ENCODE measurements at regions not wholly inside any gene's neighbourhood (a gene's known extent, or its start where the extent isn't known, plus 50 kb on each side); places are given as distances from the start of the nearest gene placed in this dataset.

GRCh38 chr1:36641776-36642175 is 159.1 kb upstream of the CSF3R start:
- no peak for DNase-seq

GRCh38 chr1:36639461-36639860 is 156.7 kb upstream of the CSF3R start:
- no peak for DNase-seq

- DNase-seq: peak; percentile 31
Observed at GRCh38 chr1:36638268-36638667, 155.6 kb upstream of the CSF3R start.

- no peak for DNase-seq
Observed at GRCh38 chr1:36636206-36636605, 153.5 kb upstream of the CSF3R start.

GRCh38 chr1:36635284-36635683 is 152.6 kb upstream of the CSF3R start:
- no peak for DNase-seq

DNA sequence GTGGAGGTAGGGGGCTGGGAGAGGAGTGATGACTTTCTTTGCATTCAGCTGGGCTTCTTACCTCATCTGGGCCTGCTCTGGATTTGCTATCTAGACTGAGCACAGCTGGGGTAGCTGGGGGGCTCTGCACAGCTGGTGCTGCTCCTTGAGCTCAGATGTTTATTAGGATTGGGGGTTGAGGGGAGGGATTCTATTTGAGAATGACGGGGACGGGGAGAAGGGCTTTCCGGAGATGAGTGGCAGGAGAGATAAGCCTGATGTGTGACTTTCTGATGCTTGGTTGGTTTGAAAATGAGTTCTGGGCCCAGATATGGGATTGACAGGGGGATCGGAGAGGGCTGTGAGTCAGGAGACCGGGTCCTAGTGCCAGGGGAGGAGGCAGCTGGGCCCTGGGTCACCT is 146.1 kb upstream of the CSF3R start:
- DNase-seq: no peak

DNA sequence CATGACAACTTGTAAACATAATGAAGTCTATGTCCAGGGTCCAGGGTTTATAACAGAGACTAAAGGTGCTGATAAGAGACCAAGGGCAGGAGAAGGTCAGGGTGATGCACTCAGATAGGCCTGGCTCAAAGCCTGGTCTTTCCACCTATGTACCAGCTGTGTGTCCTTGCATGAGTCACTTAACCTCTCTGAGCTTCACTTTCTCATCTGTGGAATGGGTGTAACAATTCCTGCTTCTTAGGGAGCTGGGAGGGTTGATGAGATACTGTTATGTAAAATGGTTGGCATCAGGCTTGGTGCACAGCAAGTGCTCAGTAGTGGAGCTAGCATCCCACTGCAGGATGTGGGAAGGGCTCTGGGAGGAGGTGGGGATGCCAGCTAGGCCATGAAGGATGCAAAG is 143.7 kb upstream of the CSF3R start:
- no peak for DNase-seq

GRCh38 chr1:36625935-36626310 is 143.2 kb upstream of the CSF3R start:
- DNase-seq: no peak

GRCh38 chr1:36625253-36625934 is 142.7 kb upstream of the CSF3R start:
- DNase-seq: no peak

DNA sequence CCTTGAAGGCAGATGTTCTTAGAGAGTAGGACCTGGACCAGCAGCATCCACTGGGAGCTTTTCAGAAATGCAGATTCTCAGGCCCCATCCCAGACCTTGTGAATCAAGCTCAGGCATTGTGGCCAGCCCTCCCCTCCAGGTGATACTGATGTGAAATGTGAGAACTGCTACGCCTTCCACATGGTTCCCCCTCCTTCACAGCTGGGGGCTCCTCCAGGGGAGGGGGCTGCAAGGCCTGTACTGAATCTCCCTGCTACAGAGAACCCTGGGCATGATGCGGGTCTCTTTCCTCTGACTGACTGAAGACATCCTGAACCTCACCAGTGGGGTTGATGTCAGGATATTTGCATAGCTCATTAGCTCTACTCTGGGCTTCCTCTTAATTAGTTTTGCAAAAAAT is 141.8 kb upstream of the CSF3R start:
- DNase-seq: no peak

DNA sequence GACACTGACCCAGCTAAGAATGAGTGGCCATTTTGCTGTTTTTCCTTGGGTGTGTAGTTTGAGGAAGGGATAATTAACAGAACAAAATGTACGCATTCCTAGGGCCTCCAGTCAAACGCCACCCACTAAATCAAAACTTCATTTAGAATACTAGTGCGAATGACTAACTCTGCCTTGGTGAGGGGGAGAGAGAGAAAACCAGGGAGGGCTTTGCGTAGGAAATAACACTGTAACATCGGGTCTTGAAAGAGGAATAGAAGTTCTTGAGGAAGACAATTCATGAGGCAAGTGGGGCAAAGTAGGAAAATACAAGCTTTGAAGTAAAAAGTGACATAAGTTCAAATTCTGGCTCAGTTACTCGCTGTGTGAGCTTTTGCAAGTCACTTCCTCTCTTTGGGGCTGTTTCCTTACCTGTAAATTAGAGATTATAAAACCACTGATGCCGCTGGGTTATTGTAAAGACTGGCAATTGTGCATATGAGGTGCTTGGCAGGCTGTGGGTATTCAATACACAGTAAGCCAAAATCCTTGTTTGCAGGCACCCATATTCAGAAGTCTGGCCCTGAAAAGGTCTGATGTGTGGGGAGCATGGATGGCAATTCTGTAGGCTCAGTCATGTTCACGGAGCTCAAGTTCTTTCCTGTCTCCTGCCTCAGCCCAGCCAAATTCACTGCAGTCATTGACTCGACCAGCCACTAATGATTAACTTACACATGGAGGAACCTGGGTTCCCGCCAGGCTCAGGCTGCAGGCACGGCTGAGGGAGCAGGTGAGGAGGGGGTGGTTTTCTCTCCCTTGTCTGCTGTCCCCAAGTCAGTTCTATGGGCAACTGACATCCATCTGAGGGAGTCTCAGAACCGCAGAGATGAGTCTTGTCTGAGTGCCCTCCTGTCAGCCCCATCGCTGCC is 140.3 kb upstream of the CSF3R start:
- DNase-seq: peak; percentile 2

DNA sequence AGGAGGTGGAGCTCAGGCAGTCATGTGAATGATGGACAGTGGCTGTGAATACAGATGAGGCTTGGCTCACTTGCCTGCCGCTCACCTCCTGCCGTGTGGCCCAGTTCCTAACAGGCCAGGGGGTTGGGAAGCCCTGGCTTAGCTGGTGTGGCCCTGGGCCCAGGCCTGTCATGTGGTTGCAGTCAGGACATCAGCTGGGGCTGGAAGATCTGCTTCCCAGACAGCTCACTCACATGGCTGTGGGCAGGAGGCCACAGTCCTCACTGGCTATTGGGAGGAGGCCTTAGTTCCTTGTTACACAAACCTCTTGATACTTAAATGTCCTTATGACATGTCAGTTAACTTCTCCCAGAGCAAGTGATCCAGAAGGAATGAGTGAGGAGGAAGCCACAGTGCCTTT is 138.8 kb upstream of the CSF3R start:
- no peak for DNase-seq

DNA sequence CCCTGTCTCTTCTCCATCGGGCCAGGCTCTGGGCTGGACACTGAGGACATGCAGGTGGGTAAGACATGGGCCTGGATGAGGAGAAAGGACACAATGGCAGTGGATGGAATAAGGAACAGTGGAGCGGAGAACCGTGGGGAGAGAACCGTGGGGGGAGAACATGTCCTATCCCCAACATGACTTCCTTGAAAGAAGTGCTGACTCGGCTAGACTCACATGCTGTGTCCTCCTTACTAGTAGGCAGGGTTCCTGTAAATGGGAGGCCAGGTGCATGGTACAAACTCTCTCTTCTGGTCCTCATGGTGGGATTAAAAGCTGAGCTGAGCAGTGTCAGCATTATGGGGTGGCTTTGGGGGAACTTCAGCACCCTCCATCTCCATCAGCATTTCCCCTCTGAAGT is 137.4 kb upstream of the CSF3R start:
- DNase-seq: no peak

- DNase-seq: no peak
Observed at GRCh38 chr1:36614991-36615390, 132.3 kb upstream of the CSF3R start.

GRCh38 chr1:36614571-36614970 is 131.9 kb upstream of the CSF3R start:
- no peak for DNase-seq

- DNase-seq: no peak
Observed at GRCh38 chr1:36613721-36614120, 131.0 kb upstream of the CSF3R start.

DNA sequence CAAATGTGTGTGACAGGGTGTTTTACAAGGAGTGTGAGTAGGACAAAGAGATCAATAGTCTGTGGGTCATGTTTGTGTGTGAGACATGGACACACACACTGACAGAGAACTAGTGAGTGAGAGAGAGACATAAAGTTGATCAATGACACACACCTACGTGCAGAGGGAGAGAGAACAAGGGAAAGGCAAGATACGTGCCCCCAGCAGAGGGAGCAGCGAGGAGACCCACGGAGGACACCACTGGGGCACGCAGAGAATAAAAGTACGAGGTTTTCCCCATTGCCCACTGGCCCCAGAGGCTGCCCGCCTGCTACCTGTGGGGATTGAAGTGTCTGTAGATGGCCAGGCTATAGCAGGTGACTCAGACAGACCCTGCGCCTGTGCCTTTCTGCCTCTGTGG is 130.2 kb upstream of the CSF3R start:
- DNase-seq: no peak

- no peak for DNase-seq
Observed at GRCh38 chr1:36612121-36612520, 129.4 kb upstream of the CSF3R start.

- peak; percentile 34 for DNase-seq
Observed at GRCh38 chr1:36609241-36610027, 126.7 kb upstream of the CSF3R start.

DNA sequence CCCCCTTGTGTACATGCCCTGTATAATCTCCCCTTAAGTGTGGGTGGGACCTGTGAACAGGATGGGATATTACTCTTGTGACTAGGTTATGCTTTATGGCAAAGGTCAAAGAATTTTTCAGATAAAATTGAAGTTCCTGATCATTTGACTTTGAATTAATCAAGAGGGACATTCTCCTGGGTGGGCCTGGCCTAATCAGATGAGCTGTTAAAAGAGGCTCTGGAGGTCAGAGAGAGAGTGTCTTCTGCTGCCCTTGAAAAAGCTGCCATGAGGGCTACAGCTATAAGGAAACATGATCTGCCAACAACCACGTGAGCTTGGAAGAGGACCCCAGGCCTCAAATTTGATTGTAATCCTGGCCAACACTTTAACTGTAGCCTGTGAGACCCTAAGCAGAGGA is 125.6 kb upstream of the CSF3R start:
- DNase-seq: no peak

DNA sequence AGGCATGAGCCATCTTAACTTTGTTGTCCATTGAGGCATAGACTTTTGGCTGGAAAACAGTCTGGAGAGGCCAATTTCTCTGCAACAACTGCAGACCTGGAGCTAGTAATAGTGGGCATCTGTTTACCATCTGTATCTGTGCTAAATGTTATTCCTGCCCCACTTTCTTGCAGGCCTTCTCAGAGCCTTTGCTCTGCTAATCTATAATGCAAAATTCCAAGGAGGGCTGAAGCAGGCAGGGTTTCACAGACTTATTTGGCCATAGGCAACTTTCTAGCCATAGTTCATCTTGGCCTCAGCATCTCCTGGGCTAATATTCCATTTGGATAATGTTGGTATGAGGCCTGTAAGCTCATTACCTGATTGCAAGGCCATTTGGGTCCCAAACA is 124.5 kb upstream of the CSF3R start:
- no peak for DNase-seq

- DNase-seq: no peak
Observed at GRCh38 chr1:36606641-36607262, 124.0 kb upstream of the CSF3R start.

GRCh38 chr1:36605942-36606640 is 123.4 kb upstream of the CSF3R start:
- no peak for DNase-seq
